Ovary (tissue), 7 donors: ENCODE measurements at regions not wholly inside any gene's neighbourhood (a gene's known extent, or its start where the extent isn't known, plus 50 kb on each side); places are given as distances from the start of the nearest gene placed in this dataset.

ENCODE experiments used
- DNase-seq, 5 donors: peaks; one replicate each; pipeline ENCODE4 v3.0.0-alpha.2; 2019 to 2020
- H3K27ac ChIP-seq, 2 donors: fragments of 200-600 bp; one replicate each; pipeline versions ENCODE4 v1.5.1 to v1.8.0; 2019 to 2022
- H3K27me3 ChIP-seq: fragments of 200-600 bp; one replicate; pipeline ENCODE4 v1.8.0; 2022
- H3K36me3 ChIP-seq: fragments of 200-600 bp; sonication (generic); one replicate; pipeline ENCODE4 v1.5.1; 2019
- H3K4me1 ChIP-seq: one replicate; pipeline ENCODE4 v1.8.1; 2013; ENCODE audit warnings: mild to moderate bottlenecking, moderate library complexity; ENCODE audit not compliant: insufficient read depth
- H3K4me3 ChIP-seq: fragments of 200-600 bp; sonication (generic); one replicate; pipeline ENCODE4 v1.5.1; 2017
- H3K9me3 ChIP-seq, 2 donors: fragments of 200-600 bp in 1 of 2; sonication (generic) in 1 of 2; one replicate each; pipeline versions ENCODE4 v1.5.1 to v1.8.1; 2013 to 2019; ENCODE audit warnings: mild to moderate bottlenecking in 1 of 2, moderate library complexity in 1 of 2
- EP300 ChIP-seq: sonication (generic); formaldehyde crosslinking; IDR thresholded peaks from one replicate; pipeline ENCODE4 v1.6.1; 2017; ENCODE audit warnings: antibody characterized with exemption
- POLR2A ChIP-seq: fragments of 450-650 bp; IDR thresholded peaks from one replicate; pipeline ENCODE4 v1.6.1; 2017; ENCODE audit warnings: antibody characterized with exemption, mild to moderate bottlenecking, moderate library complexity
- WGBS, 3 donors: extraction: QIAGEN DNeasy Blood & Tissue Kit in 1 of 3; methylation state at CpG; one replicate each; pipeline versions ENCODE4 v1.1.5 to v1.1.7; 2013 to 2017; 5-methylcytosine and 5-hydroxymethylcytosine counted together
- intact Hi-C, 4 donors: fragments of 100-400 bp; cut with DNase I; formaldehyde crosslinking; loops; one replicate each; pipeline versions ENCODE4 v1.11.0 to v1.15.1; 2022 to 2023
- TF ChIP-seq, protein P1 (sequence below), 3 donors: fragments of 450-650 bp in 2 of 3; fragments of 200-600 bp in 1 of 3; IDR thresholded peaks; one replicate each; pipeline versions ENCODE4 v1.5.1 to v1.8.0; 2016 to 2022; ENCODE audit warnings: antibody characterized with exemption in 3 of 3, mild to moderate bottlenecking in 1 of 3
- donor health status: DM: no; HTN: no; CAD: no; lungs with moderate emphysema.
- donor health status: DM: no; HTN: no; CAD: no.
- donor health status: Bipolar disorder and iron deficiency.
- donor health status: DM: no; HTN: no; CAD: no.
- donor health status: DM: yes; HTN: yes; CAD: no.

DNA sequence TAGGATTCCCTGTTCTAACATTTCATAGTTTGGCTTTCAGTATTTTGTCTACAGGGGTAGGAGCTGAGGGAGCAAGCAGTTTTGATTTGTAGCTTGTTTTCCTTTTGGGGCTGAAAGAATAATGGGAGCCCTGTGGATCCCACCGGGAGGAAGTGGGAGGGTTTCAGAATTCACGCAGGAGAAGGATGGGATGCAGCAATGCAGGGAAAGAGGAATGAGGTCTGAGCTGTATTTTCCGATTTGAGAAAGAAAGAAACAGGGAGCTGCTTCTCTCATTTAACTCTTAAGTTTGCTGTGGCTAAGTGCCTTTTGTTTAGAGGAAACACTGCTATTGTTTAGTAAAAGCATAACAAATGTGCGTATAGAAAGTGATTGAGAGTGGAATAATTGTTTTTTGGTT lies 141.0 kb downstream of the ADCYAP1 start:
- no peak for DNase-seq
- Histone ChIP-seq H3K27me3 (no peaks in the 10 kb centered on the region), H3K4me1 (no peaks in the 10 kb centered on the region), H3K36me3 (no peaks in the 10 kb centered on the region), H3K27ac (no peak overlapping the region), H3K4me3 (no peak overlapping the region), H3K9me3 (no peaks in the 10 kb centered on the region)
- TF ChIP-seq EP300 (no peak), POLR2A (no peak)
- TF ChIP-seq, protein P1, sequence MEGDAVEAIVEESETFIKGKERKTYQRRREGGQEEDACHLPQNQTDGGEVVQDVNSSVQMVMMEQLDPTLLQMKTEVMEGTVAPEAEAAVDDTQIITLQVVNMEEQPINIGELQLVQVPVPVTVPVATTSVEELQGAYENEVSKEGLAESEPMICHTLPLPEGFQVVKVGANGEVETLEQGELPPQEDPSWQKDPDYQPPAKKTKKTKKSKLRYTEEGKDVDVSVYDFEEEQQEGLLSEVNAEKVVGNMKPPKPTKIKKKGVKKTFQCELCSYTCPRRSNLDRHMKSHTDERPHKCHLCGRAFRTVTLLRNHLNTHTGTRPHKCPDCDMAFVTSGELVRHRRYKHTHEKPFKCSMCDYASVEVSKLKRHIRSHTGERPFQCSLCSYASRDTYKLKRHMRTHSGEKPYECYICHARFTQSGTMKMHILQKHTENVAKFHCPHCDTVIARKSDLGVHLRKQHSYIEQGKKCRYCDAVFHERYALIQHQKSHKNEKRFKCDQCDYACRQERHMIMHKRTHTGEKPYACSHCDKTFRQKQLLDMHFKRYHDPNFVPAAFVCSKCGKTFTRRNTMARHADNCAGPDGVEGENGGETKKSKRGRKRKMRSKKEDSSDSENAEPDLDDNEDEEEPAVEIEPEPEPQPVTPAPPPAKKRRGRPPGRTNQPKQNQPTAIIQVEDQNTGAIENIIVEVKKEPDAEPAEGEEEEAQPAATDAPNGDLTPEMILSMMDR (IDR thresholded peaks at IDR 0.05) = no peak
- intact Hi-C loops = no loop called here
- WGBS, 3 donors = 3 to 5% (median 5%) methylated on average over 4 of the region's 4 CpGs

DNA sequence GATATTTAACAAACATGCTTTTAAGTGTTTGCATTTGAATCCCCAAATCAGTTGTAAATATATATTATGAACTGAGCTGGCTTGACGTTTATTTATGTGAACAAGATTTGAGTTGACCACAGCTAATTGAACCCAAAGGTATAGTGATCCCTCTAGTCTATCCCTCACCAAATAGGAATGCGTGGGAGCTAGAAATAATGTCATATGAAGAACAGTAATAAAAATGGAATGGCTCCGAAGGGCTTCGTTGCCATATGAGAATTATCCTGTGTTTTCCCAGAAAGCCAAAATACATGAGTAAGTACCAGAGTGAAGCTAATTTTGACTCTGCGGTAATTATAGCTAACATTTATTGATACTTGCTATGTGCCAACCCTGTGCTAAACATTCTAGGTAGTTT lies 142.7 kb downstream of the ADCYAP1 start:
- H3K4me1 ChIP-seq = no peaks in the 10 kb centered on the region
- intact Hi-C loops = no loop called here
- H3K4me3 ChIP-seq = no peak overlapping the region
- no peaks in the 10 kb centered on the region for H3K36me3 ChIP-seq
- WGBS, 3 donors = 38 to 40% (median 39%) methylated on average over 5 of the region's 5 CpGs
- no peak for DNase-seq
- no peaks in the 10 kb centered on the region for H3K9me3 ChIP-seq
- no peaks in the 10 kb centered on the region for H3K27me3 ChIP-seq
- TF ChIP-seq, protein P1 (IDR thresholded peaks at IDR 0.05) = no peak
- TF ChIP-seq EP300 = no peak
- no peak for TF ChIP-seq POLR2A
- no peak overlapping the region for H3K27ac ChIP-seq

DNA sequence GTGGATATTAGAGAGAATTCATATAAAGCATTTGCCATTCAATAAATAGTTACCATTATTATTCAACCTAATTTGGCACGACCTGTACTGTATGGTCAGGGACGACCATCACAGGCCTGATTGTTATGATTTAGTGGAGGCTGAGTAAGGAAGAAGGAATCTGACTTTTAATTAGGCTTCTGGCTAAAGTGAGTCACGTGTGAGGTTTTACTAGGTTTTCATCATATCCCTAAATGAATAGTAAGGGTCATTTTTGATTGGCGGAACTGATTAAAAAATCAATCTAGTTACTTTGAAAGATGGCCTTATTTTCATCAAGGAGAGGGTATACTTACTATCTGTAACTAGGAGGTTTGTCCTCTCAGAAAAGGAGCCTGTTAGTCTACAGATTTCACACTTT lies 143.4 kb downstream of the ADCYAP1 start:
- Histone ChIP-seq H3K4me3 (no peak overlapping the region), H3K27ac (no peak overlapping the region), H3K4me1 (no peaks in the 10 kb centered on the region), H3K9me3 (no peaks in the 10 kb centered on the region), H3K36me3 (no peaks in the 10 kb centered on the region), H3K27me3 (no peaks in the 10 kb centered on the region)
- no peak for DNase-seq
- intact Hi-C loops = no loop called here
- TF ChIP-seq EP300 = no peak
- TF ChIP-seq, protein P1 (IDR thresholded peaks at IDR 0.05) = no peak
- no peak for TF ChIP-seq POLR2A
- 27 to 35% (median 28%) methylated on average over 4 of the region's 4 CpGs for WGBS, 3 donors

DNA sequence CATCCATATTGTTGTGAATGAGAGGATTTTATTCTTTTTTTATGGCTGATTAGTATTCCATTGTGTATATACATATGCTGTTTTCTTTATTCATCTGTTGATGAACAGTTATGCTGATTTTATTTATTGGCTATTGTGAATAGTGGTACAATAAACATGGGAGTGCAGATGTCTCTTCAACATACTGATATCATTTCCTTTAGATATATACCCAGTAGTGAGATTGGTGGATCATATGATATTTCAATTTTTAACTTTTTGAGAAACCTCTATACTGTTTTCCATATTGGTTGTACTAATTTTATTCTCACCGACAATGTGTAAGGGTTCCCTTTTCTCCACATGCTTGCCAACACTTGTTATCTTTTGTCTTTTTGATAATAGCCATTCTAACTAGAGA lies 144.5 kb downstream of the ADCYAP1 start:
- 92 to 98% (median 98%) methylated on average over 1 of the region's 1 CpG for WGBS, 3 donors
- intact Hi-C loops = no loop called here
- H3K4me3 ChIP-seq = no peak overlapping the region
- no peaks in the 10 kb centered on the region for H3K9me3 ChIP-seq
- TF ChIP-seq, protein P1 (IDR thresholded peaks at IDR 0.05) = no peak
- TF ChIP-seq POLR2A (no peak), EP300 (no peak)
- DNase-seq = no peak
- no peaks in the 10 kb centered on the region for H3K27me3 ChIP-seq
- no peak overlapping the region for H3K27ac ChIP-seq
- H3K36me3 ChIP-seq = no peaks in the 10 kb centered on the region
- H3K4me1 ChIP-seq = no peaks in the 10 kb centered on the region
